Stimulated activated CD4-positive, alpha-beta T cell treated with anti-CD3 and anti-CD28 coated beads, Interleukin-1b, Interleukin-23, amount 100 ng/mL, for 4 hours (primary cell): ENCODE measurements at regions not wholly inside any gene's neighbourhood (a gene's known extent, or its start where the extent isn't known, plus 50 kb on each side); places are given as distances from the start of the nearest gene placed in this dataset.

Experiments
- DNase-seq, 2 donors: peaks; one replicate each; pipeline ENCODE4 v3.0.0-alpha.2; 2020; ENCODE audit warnings: low read depth in 2 of 2

DNA sequence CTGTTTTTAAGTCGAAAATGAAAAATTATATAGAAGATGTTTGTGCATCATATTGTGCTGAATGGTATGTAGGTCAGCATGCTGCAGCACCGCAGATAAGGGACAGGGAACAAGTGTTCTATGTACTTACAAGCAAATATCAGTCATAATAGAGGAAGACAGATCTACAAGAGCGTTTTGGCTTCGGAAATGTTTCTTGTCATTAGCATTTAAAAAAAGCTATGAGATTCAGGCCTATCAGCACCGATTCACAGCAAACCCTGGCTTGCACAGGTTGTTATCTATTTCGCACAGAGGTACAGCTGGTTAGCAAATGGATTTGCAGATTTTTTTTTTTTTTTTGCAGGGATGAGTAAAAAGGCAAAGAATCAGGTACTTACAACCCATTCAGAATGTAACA lies 204.2 kb upstream of the TBC1D5 start:
- no peak for DNase-seq

DNA sequence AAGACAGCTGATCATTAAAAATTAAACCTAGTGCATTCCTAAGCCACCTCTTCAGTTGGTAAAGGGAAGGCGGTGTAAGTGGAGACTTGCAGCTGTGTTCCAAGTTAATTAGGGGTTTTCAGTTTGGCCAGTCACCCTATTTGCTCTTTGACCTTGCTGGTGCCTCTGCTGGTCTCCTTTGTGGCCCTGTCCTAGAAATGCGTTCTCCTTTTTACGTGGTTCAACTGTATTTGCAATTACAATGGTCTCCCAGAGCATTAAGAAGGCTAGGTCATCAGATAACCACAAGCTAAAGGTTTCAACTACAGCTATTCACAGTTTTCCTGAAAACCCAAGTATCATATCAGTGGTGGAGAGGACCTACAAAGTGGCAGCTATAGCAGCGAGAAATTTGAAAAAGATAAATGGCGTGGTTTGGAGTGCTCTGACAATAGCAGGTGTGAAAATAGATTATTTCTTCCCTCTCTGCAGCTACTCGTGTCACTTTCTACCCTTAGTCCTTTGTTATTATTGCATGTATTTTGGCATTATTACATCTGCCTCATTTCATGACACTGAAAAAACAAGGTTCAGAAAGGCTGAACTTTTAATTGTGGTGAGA lies 203.5 kb upstream of the TBC1D5 start:
- DNase-seq: no peak

DNA sequence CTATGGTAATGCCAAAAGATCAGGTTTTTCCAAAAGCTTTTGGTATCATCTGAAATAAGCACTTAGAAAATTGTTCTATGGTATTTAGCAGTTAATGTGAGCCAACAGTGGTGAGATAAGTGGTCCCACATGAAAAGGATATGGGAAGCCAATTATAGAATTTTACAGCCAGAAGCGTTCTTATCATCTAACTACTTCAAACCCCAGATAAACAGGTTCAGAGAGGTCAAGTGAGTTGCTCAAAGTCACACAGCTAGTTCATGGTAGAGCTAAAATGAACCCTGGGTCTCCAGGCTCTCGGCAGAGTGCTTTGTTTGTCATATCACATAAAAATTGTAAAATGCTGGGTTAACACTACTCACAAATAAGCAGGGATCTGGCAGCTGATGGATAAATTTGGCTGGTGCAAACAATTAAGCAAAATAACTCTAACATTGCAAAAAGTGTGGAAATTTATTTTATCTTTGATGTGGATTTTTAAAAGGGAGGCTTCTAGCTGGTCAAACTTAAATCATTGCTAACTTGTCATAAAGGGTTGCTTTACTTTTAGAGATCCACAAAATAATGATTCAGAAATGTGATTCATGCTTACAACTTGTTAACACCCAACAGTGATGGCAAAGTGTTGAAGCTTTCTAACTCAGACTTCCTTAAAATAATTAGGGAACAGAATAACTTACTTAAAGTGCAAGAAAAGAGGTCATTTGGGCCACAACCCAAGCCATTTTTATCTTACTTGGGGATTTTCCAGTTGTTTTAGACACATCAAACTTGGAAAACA lies 202.8 kb upstream of the TBC1D5 start:
- DNase-seq: no peak

DNA sequence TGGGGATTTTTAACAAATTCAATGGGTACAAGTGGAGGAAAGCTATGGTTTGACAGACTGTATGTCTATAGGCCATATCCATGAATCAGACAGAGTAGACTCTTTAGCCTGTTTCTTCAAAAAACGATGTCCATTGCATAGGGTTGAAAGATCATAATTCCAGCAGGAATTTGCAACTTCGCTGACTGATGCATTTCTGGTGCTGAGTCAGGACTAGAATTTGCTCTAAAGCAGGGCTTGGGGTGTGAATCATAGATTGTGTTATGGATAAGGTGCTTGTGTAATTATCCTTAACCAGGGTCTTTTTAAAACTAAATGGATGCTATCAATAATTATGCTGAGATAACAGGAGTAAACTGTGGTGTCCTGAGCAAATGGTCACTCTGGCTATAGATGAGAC lies 200.4 kb upstream of the TBC1D5 start:
- no peak for DNase-seq

DNA sequence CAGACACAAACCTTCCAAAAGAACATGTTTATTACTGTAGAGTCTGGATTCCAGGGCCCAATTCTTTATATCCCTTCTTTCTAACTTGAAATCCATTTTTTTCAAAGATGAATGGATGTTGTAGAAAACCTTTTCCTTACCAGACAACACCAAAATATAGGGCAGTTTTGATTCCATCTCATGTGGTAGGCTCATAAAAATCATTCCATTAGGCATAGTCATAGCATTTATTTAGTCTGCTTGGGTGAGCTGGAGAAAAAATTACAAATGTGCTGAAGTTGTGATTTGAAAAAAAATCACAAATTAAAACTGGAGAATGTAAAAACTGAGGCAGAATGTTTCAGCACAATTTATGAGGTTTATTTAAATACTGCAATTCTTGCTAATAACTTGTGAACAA lies 199.3 kb upstream of the TBC1D5 start:
- no peak for DNase-seq

GRCh38 chr3:17941152-17941551 lies 198.7 kb upstream of the TBC1D5 start:
- DNase-seq: no peak

- no peak for DNase-seq
Measured at GRCh38 chr3:17939157-17939556, 196.7 kb upstream of the TBC1D5 start.

GRCh38 chr3:17938313-17938712 lies 195.9 kb upstream of the TBC1D5 start:
- no peak for DNase-seq

DNA sequence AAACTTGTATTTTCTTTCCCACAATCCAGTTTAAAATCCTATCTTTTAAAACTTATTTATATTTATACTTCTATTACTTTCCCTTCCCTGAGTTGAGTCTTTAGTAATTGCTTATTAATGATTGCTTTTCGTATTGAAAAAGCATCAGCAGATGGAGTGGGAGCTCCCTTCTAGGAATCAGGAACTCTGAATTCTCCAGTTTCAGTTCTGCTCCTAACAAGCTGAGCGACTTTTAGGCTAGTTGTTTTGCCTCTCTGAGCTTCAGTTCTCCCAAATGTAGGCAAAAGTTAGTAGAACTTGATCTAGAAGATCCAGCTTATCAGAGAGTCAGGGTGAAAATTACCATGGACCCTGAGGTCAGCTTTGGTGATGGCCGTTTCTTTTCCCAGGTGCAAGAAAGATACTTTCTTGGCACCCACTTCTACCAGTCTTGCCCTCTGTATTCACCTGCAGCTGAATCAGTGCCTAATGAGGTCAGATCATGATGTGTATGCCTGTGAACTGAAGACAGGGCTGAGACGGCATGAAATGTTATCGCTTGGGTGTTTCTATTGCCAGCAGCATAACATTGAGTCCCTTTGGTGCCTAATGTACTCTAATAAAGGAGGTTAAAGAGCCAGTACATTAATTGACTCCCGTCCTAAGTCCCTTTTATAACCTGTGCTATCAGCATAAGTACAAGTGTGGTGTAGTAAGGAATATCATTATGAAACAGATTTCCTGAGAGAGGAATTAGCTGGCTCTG lies 194.5 kb upstream of the TBC1D5 start:
- no peak for DNase-seq

DNA sequence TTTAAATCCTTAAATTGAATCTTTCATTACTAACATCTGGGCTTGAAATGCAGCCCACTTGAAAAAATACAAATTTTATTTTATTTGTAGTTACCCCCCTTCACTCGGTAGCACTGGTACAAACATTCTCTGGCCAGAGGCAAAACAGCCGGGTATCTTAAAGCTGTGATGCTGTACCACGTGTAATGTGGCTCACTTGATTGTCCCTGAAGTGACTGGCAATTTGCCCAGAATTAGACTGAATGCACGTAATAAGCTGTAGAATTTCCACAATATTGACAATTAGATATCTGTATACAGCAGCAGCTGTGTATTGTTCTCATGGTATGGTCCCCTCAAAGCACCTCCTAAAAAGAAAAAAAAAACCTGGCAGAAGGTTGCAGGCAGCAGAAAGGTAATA lies 192.8 kb upstream of the TBC1D5 start:
- no peak for DNase-seq

DNA sequence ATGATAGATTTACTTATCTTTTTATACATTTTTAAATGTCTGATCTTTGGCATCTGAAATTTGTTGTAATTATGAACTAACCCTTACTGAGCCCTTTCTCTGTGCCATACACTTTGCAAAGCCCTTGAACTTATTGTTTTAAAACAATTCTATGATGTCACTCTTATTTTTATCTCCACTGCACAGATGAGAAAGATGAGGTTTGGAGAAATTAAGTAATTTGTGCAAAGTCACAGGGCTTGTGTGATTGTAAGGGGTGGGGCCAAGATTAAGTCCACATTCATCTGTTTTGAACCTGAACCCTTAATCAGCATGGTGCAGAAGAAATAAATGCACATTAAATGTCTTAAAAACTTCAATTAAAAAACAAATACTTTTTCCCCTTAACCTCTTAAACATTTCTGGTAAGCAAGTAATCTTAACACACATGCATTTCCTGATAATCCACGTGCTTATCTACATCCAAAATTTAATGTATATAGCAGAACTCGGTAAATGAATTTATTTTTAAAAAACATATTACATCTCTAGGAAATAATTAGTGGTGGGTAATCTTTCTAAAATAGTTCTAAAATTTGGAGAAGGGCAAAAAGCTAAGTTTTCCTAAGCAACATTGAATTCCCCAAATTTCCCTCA lies 189.8 kb upstream of the TBC1D5 start:
- DNase-seq: no peak

DNA sequence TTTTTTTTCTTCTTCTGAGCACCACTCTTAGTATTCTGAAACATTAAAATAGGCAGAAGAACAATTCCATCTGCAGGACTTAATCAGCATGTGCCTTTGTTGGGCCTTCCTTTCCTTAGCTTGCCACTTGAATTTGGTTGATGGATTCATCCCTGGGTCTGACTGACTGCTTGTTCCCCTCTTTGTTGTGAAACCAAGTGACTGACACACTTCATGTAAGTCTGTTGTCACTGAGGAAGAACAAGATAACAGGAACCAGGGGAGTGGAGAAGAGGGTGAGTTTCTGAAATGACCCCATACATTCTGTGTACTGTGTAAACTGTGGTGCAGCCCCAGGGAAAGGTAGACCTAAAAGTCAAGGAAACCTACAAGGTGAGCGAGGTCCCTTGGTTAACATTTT lies 188.7 kb upstream of the TBC1D5 start:
- DNase-seq: no peak

DNA sequence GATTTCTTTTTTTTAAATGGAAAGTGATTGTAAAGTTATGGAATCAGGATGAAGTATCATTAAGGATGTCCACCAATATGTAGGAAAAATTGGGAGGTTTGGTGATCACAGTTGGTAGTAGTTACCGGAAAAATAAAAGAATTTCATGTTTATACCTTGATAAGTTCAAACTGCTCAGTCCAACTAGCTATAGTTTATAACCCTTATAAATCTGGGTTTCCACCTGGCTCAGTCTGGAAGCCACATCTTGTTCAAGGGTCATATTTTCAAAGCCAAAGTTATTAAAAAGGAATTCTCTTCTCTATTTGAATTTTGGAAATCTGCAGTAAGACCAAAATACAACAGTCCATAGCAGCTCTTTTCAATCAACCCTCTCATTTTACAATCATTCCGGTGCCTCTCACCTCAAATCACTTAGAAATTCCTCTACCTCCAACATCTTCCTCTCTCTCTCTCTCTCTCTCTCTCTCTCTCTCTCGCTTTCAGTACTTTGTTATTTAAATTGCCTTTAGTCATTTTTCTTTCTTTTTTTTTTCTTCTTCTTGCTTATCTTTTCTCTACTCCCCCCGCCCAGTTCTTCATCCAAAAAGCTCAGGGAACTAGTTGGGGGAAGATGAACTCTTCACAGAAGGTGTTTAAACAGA lies 186.2 kb upstream of the TBC1D5 start:
- DNase-seq: no peak

GRCh38 chr3:17927036-17927435 lies 184.6 kb upstream of the TBC1D5 start:
- DNase-seq: no peak

DNA sequence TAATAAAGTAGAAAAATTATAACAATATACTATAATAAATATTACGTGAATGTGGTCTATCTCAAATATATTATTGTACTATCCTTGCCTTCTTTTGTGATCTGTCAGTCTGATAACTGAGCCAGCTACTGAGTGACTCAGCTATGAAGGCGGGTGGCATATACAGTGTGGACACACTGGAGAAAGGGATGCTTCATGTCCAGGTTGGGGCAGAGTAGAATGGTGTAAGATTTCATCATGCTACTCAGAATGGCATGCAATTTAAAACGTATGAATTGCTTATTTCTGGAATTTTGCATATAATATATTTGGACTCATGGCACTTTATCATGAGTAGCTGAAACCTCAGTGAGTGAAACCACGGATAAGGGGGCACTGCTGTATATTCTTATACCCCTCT lies 172.9 kb upstream of the TBC1D5 start:
- no peak for DNase-seq

- no peak for DNase-seq
Measured at GRCh38 chr3:17913359-17913758, 170.9 kb upstream of the TBC1D5 start.

- no peak for DNase-seq
Measured at GRCh38 chr3:17911986-17912760, 169.7 kb upstream of the TBC1D5 start.

GRCh38 chr3:17910922-17911321 lies 168.5 kb upstream of the TBC1D5 start:
- no peak for DNase-seq

GRCh38 chr3:17909714-17910113 lies 167.3 kb upstream of the TBC1D5 start:
- DNase-seq: no peak

- no peak for DNase-seq
Measured at GRCh38 chr3:17908399-17909191, 166.2 kb upstream of the TBC1D5 start.
